Hepatocyte (in vitro differentiated cells): ENCODE measurements at regions not wholly inside any gene's neighbourhood (a gene's known extent, or its start where the extent isn't known, plus 50 kb on each side); places are given as distances from the start of the nearest gene placed in this dataset.

Experiments used
- DNase-seq: peaks from one replicate; pipeline ENCODE4 v3.0.0-alpha.2; 2016; ENCODE audit warnings: low spot score
- H2AFZ ChIP-seq: fragments of 200-600 bp; sonication (generic); 2 replicates; pipeline ENCODE4 v1.6.0; 2016; ENCODE audit warnings: antibody characterized with exemption, mild to moderate bottlenecking
- H3K27ac ChIP-seq: fragments of 200-600 bp; sonication (generic); 2 replicates; pipeline ENCODE4 v1.5.1; 2016; ENCODE audit warnings: mild to moderate bottlenecking
- H3K27me3 ChIP-seq: fragments of 200-600 bp; sonication (generic); 2 replicates; pipeline ENCODE4 v1.6.1; 2016
- H3K36me3 ChIP-seq: fragments of 200-600 bp; sonication (generic); replicated peaks from 2 replicates; pipeline ENCODE4 v1.5.1; 2016; ENCODE audit warnings: low read depth; ENCODE audit not compliant: insufficient read depth
- H3K4me1 ChIP-seq: fragments of 200-600 bp; sonication (generic); 2 replicates; pipeline ENCODE4 v1.5.1; 2016; ENCODE audit warnings: mild to moderate bottlenecking, moderate library complexity; ENCODE audit not compliant: insufficient read depth
- H3K4me2 ChIP-seq: fragments of 200-600 bp; sonication (generic); 2 replicates; pipeline ENCODE4 v1.6.0; 2016
- H3K4me3 ChIP-seq: fragments of 200-600 bp; sonication (generic); 2 replicates; pipeline ENCODE4 v1.5.1; 2016; ENCODE audit warnings: mild to moderate bottlenecking
- H3K79me2 ChIP-seq: fragments of 200-600 bp; sonication (generic); 2 replicates; pipeline ENCODE4 v1.6.0; 2017; ENCODE audit warnings: mild to moderate bottlenecking
- H3K9me2 ChIP-seq: fragments of 200-600 bp; sonication (generic); replicated peaks from 2 replicates; pipeline ENCODE4 v1.6.0; 2017; ENCODE audit warnings: mild to moderate bottlenecking; ENCODE audit not compliant: insufficient read depth
- H3K9me3 ChIP-seq: fragments of 200-600 bp; sonication (generic); 2 replicates; pipeline ENCODE4 v1.5.1; 2016; ENCODE audit warnings: low read depth, mild to moderate bottlenecking
- H4K20me1 ChIP-seq: fragments of 200-600 bp; sonication (generic); 2 replicates; pipeline ENCODE4 v1.6.0; 2016; ENCODE audit warnings: mild to moderate bottlenecking; ENCODE audit not compliant: insufficient read depth, poor library complexity, severe bottlenecking
- EZH2 ChIP-seq: fragments of 200-600 bp; sonication (generic); IDR thresholded peaks from 2 replicates; pipeline ENCODE4 v1.6.1; 2016; ENCODE audit warnings: antibody characterized with exemption, mild to moderate bottlenecking, borderline replicate concordance
- EZH2phosphoT487 ChIP-seq: fragments of 200-600 bp; sonication (generic); IDR thresholded peaks from one replicate; pipeline ENCODE4 v1.6.1; 2018; ENCODE audit warnings: antibody characterized with exemption, mild to moderate bottlenecking, low read depth, moderate library complexity; ENCODE audit not compliant: unreplicated experiment, severe bottlenecking
- WGBS: methylation state at CpG from one replicate; pipeline ENCODE4 v1.1.6; 2016; ENCODE audit warnings: low lambda C conversion rate; ENCODE audit errors: missing lambda C conversion rate; 5-methylcytosine and 5-hydroxymethylcytosine counted together
- TF ChIP-seq, protein P1 (sequence below): fragments of 200-600 bp; sonication (generic); IDR thresholded peaks from 2 replicates; pipeline ENCODE4 v1.5.1; 2016; ENCODE audit warnings: antibody characterized with exemption, mild to moderate bottlenecking; ENCODE audit not compliant: poor library complexity

GRCh38 chr1:95440511-95440910, 206.5 kb downstream of the RWDD3 start:
- WGBS, result 83% methylated on average over 4 of the region's 4 CpGs
- H4K20me1 ChIP-seq, result no peaks in the 10 kb centered on the region

DNA sequence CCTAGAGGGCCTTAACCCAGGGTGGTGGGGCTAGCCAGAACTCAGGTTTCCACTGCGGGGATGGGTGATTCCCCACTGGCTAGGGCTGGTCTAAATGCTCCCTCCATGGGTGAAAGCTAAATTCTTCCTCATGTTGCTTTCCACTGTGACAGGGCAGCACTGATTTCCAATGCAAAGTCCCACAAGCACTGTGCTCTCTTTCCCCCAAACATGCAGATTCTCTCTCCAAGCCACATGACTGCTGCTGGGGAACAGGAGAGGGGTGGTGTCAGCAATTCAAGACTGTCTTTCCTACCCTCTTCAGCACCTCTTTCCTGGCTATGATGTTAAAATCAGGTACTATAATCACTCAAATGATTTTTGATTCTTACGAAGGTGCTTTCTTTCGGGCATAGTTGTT, 215.5 kb downstream of the RWDD3 start:
- Histone ChIP-seq H3K4me2 (no peak overlapping the region), H3K27me3 (no peaks in the 10 kb centered on the region), H3K4me1 (no peaks in the 10 kb centered on the region), H3K4me3 (no peak overlapping the region), H3K79me2 (no peaks in the 10 kb centered on the region), H4K20me1 (no peaks in the 10 kb centered on the region), H2AFZ (no peak overlapping the region), H3K36me3 (no peaks in the 10 kb centered on the region), H3K9me2 (no peaks in the 10 kb centered on the region), H3K9me3 (no peaks in the 10 kb centered on the region), H3K27ac (no peak overlapping the region)
- TF ChIP-seq EZH2 (no peak), EZH2phosphoT487 (no peak)
- TF ChIP-seq, protein P1, sequence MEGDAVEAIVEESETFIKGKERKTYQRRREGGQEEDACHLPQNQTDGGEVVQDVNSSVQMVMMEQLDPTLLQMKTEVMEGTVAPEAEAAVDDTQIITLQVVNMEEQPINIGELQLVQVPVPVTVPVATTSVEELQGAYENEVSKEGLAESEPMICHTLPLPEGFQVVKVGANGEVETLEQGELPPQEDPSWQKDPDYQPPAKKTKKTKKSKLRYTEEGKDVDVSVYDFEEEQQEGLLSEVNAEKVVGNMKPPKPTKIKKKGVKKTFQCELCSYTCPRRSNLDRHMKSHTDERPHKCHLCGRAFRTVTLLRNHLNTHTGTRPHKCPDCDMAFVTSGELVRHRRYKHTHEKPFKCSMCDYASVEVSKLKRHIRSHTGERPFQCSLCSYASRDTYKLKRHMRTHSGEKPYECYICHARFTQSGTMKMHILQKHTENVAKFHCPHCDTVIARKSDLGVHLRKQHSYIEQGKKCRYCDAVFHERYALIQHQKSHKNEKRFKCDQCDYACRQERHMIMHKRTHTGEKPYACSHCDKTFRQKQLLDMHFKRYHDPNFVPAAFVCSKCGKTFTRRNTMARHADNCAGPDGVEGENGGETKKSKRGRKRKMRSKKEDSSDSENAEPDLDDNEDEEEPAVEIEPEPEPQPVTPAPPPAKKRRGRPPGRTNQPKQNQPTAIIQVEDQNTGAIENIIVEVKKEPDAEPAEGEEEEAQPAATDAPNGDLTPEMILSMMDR, result no peak
- 93% methylated on average over 3 of the region's 3 CpGs for WGBS
- DNase-seq, result no peak

More at GRCh38 chr1:95440511-95440910, 206.5 kb downstream of the RWDD3 start:
- TF ChIP-seq, protein P1, result no peak
- TF ChIP-seq EZH2 (no peak), EZH2phosphoT487 (no peak)
- no peaks in the 10 kb centered on the region for H3K9me2 ChIP-seq
- H3K27ac ChIP-seq, result no peak overlapping the region
- no peaks in the 10 kb centered on the region for H3K27me3 ChIP-seq
- H3K36me3 ChIP-seq, result no peaks in the 10 kb centered on the region
- H3K79me2 ChIP-seq, result no peaks in the 10 kb centered on the region
- no peak for DNase-seq
- no peak overlapping the region for H3K4me2 ChIP-seq
- H3K4me3 ChIP-seq, result no peak overlapping the region
- no peaks in the 10 kb centered on the region for H3K4me1 ChIP-seq
- H2AFZ ChIP-seq, result no peak overlapping the region
- H3K9me3 ChIP-seq, result no peaks in the 10 kb centered on the region

- WGBS, result 83% methylated on average over 3 of the region's 3 CpGs
Observed at GRCh38 chr1:95451054-95451453, 217.0 kb downstream of the RWDD3 start.

More at GRCh38 chr1:95451054-95451453, 217.0 kb downstream of the RWDD3 start:
- no peak for TF ChIP-seq EZH2
- TF ChIP-seq, protein P1, result no peak
- TF ChIP-seq EZH2phosphoT487, result no peak
- Histone ChIP-seq H3K4me3 (no peak overlapping the region), H3K9me3 (no peaks in the 10 kb centered on the region), H3K79me2 (no peaks in the 10 kb centered on the region), H3K36me3 (no peaks in the 10 kb centered on the region), H3K27ac (no peak overlapping the region), H3K9me2 (no peaks in the 10 kb centered on the region), H4K20me1 (no peaks in the 10 kb centered on the region), H2AFZ (no peak overlapping the region), H3K4me1 (no peaks in the 10 kb centered on the region), H3K27me3 (no peaks in the 10 kb centered on the region), H3K4me2 (no peak overlapping the region)
- DNase-seq, result no peak
